ENCODE measurements at regions not wholly inside any gene's neighbourhood (a gene's known extent, or its start where the extent isn't known, plus 50 kb on each side); places are given as distances from the start of the nearest gene placed in this dataset.

GRCh38 chr14:65286443-65286842 lies 126.1 kb upstream of the FUT8 start:
- no peak for DNase-seq

GRCh38 chr14:65287264-65288131 lies 125.0 kb upstream of the FUT8 start:
- no peak for DNase-seq

GRCh38 chr14:65290830-65291229 lies 121.7 kb upstream of the FUT8 start:
- DNase-seq, result no peak

- DNase-seq, result no peak
Measured at GRCh38 chr14:65291531-65291930, 121.0 kb upstream of the FUT8 start.

- no peak for DNase-seq
Measured at GRCh38 chr14:65294816-65295215, 117.7 kb upstream of the FUT8 start.

GRCh38 chr14:65296402-65296801 lies 116.1 kb upstream of the FUT8 start:
- no peak for DNase-seq

GRCh38 chr14:65296876-65297275 lies 115.7 kb upstream of the FUT8 start:
- no peak for DNase-seq

GRCh38 chr14:65297744-65298143 lies 114.8 kb upstream of the FUT8 start:
- no peak for DNase-seq

- no peak for DNase-seq
Measured at GRCh38 chr14:65299826-65300225, 112.7 kb upstream of the FUT8 start.

GRCh38 chr14:65301862-65302539 lies 110.5 kb upstream of the FUT8 start:
- no peak for DNase-seq

GRCh38 chr14:65302571-65303189 lies 109.8 kb upstream of the FUT8 start:
- no peak for DNase-seq

GRCh38 chr14:65303190-65303898 lies 109.2 kb upstream of the FUT8 start:
- no peak for DNase-seq

GRCh38 chr14:65303899-65304222 lies 108.7 kb upstream of the FUT8 start:
- no peak for DNase-seq

GRCh38 chr14:65304239-65304638 lies 108.3 kb upstream of the FUT8 start:
- no peak for DNase-seq

- DNase-seq, result no peak
Measured at GRCh38 chr14:65304963-65305362, 107.6 kb upstream of the FUT8 start.

GRCh38 chr14:65308536-65308935 lies 104.0 kb upstream of the FUT8 start:
- DNase-seq, result no peak

GRCh38 chr14:65310568-65310967 lies 102.0 kb upstream of the FUT8 start:
- DNase-seq, result no peak

- no peak for DNase-seq
Measured at GRCh38 chr14:65312859-65313258, 99.7 kb upstream of the FUT8 start.

- no peak for DNase-seq
Measured at GRCh38 chr14:65318636-65319506, 93.7 kb upstream of the FUT8 start.

GRCh38 chr14:65320661-65321308 lies 91.7 kb upstream of the FUT8 start:
- DNase-seq, result no peak

GRCh38 chr14:65321370-65321875 lies 91.1 kb upstream of the FUT8 start:
- no peak for DNase-seq

GRCh38 chr14:65329481-65329880 lies 83.0 kb upstream of the FUT8 start:
- DNase-seq, result no peak

Data from NCI-H446 treated with DMSO at 0.1 percent for 48 hours (cell line).